ENCODE measurements at regions not wholly inside any gene's neighbourhood (a gene's known extent, or its start where the extent isn't known, plus 50 kb on each side); places are given as distances from the start of the nearest gene placed in this dataset.

GRCh38 chr2:187855689-187856088, 301.5 kb upstream of the TFPI start:
- TF ChIP-seq CTCF (conservative IDR thresholded peaks at IDR 0.05; ENCODE audit: low read depth in 2 of 2) (no peak), EZH2 (IDR thresholded peaks at IDR 0.05; ENCODE audit: low read depth, unreplicated experiment) (no peak), ZNF462 (CRISPR knock-in tag; IDR thresholded peaks at IDR 0.05) (no peak), REST (IDR thresholded peaks at IDR 0.05; ENCODE audit: unreplicated experiment) (no peak), EZH2phosphoT487 (IDR thresholded peaks at IDR 0.05; ENCODE audit: unreplicated experiment) (no peak), POLR2AphosphoS5 (IDR thresholded peaks at IDR 0.05; ENCODE audit: low read depth) (no peak), CREB1 (CRISPR knock-in tag; IDR thresholded peaks at IDR 0.05; ENCODE audit: low read depth) (no peak), ETS1 (IDR thresholded peaks at IDR 0.05) (no peak), JUNB (IDR thresholded peaks at IDR 0.05; ENCODE audit: unreplicated experiment) (no peak), ZNF114 (CRISPR knock-in tag; IDR thresholded peaks at IDR 0.05) (no peak), ZNF331 (CRISPR knock-in tag; IDR thresholded peaks at IDR 0.05; ENCODE audit: low read depth) (no peak)
